ENCODE measurements at regions not wholly inside any gene's neighbourhood (a gene's known extent, or its start where the extent isn't known, plus 50 kb on each side); places are given as distances from the start of the nearest gene placed in this dataset.

DNA sequence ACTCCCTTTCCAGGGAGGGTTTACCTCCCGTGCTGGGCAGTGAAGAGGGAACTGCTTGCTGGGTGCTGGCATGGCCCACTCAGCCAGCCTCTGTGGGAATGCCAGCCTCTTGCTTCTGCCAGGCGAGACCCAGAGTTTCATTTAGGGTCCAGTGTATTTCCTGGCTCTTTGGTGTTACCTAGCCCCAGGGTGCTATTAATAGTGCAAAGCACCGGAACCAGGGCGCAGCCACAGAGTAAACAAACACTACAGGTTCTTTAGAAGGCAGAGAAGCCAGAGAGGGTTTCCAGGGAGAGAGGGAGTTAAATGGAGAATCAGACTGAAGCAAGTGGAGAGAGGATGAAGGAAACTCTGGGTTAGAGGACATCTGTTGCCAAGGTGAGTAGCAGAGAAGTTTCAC, 74.9 kb upstream of the SPATA13 start:
- DNase-seq: no peak

DNA sequence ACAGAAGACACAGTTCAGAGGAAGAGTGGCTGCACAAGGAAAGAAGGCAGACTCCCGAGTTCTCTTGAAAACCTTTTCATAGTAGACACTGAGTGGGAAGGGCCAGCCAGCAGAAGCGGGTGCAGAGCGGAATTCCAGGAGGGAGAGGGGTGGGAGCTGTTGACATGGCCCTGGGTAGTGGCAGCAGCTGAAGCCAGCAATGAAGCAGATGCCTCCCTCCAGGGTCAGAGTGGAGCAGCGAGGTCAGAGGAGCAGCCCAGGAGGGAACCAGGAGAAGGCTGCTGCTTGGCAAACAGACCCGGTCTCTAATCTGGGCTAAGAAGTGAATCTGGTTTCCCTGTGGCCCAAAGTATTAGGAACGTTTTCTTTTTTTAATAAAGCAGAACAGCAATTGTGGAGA, 73.9 kb upstream of the SPATA13 start:
- DNase-seq: no peak

DNA sequence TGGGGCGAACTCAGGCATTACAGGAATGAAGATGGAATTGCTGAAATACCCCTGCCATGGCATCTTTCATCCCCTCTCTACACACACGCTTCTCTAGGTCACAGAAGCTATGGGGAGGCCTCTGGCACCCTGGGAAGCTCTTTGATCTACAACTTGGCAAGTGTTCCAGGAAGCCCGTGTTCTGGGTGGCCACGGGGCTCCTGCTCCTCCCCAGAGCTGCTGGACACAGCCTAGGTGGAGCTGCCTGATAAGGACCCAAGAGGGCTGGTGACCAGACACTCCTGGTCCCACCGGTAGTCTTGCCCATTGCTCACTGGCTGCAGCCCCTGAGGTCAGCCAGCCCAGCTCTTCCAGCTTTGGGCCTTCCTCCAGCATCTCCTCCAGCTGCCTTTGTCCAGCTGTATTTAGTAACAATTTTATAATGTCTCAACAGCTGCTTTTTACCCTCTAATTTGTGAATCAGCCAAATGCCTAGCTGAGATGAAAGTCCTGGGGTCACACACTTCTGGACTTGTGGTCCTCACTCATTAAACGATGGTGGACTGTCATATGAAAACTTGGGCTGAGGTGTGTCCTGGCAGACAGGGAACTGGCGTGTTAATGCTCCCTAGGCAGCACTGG, 72.8 kb upstream of the SPATA13 start:
- DNase-seq: no peak

DNA sequence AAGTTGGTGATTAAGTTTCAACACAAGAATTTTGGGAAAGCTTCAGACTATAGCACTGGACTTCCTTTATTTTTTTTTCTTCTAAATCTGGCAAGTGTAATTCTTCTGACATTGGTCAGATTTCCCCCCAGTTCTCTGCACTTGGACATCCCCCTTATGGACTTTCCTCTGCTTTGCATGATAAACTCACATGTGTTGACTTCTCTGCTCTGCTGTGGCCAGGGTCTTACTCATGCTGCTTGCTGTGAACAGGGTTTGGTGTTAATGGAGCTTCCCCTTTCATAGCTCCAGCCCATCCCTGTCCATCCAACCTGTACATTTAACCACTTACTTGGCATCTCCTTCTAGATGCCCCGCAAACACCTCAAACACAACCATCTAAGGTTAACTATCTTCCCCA, 70.5 kb upstream of the SPATA13 start:
- DNase-seq: no peak

DNA sequence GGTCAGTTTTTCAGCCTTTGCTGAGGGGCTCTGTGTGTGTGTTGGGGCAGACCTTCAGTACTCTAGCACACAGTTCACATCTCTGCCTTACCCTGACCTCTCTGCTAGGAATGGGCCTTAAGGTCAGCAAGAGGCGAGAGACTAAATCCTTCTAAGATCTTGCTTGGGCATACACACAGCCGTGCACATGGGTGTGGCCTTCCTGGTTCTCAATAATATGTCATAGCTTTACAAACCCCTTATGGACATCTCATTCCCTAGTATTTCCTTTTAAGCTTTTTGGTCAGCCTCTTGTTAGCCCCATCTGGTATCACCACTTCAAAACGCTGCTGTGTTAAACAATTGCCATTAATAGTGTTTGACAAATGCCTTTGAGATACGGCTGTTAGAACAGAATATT, 69.4 kb upstream of the SPATA13 start:
- DNase-seq: no peak

DNA sequence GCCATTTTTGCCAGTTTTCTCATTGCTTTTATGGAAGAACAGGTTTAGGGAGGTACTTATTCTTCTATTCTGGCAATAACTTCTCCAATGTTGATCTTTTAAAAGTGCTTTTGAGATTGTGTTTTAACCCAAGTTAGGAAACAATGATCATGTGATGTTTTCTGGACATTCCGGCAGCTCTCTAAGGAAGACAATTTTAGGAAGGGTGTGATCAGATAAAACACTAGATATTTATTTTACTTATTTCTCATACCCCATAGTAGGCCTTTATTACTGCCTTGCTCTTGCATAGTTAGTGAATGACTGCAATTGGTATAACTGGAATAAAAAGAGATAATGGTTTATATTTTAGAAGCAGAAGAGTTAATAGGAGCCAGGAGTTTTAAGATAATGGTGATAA, 68.4 kb upstream of the SPATA13 start:
- DNase-seq: no peak

DNA sequence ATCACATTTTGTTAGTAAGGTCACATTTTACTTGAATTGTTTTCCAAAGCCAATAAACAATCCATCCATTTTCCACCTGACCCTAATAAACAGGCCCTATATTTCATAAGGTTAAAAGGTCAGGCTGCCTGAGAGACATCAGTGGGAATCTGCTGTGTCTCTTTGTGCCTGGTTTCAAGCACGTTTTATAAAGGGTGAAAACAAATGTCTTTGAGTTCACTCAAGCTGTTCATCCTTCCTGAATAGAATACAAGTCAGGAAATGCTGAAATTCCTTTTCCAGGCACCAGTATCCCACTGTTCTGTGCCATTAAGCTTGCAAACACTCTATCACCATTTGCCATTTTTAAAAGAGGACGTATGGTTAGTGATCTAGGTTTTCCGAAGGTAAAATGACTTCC, 67.5 kb upstream of the SPATA13 start:
- no peak for DNase-seq

DNA sequence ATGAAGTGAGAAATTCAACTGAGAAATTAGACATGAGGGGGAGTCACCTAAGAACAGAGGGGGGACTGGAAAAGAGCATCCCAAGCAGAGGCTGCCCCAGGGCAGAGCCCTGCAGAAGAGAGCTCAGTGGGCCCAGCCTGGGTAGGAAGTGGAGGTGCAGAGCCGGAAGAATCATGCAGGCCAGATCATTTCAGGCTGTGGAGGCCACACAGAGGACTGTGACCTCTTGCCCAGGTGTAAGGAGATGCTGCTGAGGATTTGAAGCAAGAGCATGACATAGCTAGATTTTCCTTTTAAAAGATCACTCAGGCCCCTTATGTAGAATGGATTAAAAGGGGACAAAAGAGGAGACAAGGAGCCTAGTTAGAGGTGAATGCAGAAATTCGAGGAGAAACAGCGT, 63.9 kb upstream of the SPATA13 start:
- no peak for DNase-seq

DNA sequence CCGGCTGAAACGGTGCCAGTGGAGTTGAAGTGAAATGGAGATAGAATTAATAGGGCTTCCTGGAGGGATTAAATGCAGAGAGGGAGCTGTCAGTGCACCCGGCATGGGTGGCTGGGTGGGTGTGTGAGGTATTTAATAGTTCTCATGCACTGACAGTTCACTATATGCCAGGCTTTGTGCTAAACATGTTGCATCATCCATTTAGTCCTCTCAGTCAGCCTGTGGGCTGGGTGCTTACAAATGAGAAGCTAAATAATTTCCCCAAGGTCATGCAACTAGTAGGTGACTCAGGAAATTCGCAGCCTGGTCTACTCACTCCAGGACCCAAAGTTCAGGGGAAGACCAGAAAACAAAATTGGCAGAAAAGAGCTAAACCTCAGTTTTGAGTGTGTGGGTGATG, 63.5 kb upstream of the SPATA13 start:
- no peak for DNase-seq

DNA sequence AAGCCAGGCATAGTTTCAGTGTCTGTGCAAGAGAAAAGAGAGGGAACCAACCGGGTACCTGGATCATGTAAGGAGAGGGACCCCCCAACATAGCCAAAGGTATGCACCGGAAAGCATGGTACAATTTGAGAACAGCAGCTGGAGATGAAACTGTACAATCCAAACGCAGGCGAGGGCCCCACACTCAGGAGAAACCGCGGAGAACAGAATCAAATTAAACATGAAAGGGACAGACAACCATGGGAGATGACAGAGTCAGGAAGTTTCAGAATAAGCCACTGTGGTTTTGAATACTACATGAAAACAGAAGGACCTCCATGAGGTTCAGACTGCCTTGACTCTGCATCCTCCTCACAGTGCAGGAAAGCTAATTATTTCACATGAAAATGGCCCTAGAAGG, 62.9 kb upstream of the SPATA13 start:
- no peak for DNase-seq

DNA sequence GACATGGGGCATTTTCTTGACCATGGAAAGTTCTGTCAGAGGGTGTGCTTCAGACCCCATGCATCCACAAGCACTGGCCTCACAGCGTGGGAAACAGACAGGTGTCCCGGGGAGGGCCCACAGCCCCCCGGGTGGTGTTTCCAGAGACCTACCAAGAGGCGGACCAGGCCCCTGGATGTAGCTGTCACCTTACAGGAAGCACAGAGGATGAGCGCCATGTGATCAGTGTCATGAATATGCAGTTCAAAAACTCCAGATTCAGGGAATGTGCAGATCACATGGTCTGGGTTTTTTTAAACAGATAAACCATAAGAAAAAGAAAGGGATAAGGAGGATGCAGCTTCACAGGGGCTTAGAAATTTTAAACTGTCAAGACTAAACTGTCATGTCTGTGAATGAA, 61.0 kb upstream of the SPATA13 start:
- DNase-seq: no peak

DNA sequence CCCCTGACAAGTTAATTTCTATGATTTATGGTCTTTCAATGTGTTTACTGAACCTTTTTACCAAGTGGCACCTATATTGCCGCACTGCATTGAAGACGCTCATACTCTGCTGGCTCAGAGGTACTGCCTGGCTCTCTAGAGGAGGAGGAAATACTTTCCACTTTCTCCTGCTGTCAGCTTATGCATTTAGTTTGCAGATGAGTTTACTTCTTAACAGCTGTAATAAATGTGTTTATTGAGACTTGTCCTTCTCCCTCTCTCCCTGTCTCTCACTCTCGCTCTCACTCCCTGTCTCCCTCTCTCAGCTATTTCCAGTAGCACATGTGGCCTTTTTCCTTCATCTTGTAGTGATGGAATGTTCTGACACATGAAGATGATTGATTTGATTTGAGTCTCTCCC, 60.3 kb upstream of the SPATA13 start:
- no peak for DNase-seq

DNA sequence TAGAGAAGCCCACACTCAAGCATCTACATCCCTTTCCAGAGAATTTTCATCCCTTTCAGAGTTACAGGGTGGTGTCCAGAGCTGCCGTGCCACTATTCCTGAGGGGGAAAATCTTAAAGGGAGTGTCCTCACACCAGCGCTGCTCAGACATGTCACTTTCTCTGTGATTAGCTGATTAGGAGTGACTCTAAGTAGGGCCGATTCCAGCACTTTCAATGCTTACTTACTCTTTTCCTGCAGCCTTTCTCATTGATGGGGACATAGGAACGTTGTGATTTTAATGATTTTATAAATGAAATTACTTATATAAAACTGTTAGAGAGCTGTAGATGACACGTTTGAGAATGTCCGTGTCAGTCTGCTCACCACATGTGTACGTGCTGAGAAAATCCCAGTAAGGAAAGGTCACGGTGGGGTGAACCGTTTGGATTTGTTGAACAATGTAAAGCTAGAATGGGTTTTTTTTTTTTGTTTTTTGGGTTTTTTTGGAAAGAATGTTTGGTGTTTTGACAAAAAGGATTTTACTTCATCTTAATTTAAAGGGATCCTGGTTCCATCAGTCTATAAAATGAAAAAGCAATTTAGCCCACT, 56.6 kb upstream of the SPATA13 start:
- no peak for DNase-seq

DNA sequence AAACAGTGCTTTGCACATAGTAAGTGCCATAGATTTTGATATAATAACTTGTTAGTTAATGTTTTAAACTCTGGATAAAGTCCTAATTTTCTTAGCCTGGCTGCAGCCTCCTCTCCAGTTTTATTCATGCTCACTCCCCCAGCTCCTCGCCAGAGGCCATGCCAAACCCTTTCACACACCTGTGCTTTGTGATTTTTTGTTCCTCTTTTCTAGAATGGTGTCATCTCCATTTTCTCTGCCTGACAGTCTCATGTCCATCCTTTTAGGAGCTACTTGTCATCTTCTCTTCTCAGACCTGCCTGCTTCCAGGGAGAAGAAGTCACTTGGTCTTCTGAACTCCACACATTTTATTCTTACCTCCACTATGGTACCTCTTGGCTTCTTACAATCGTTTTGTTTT, 55.8 kb upstream of the SPATA13 start:
- DNase-seq: no peak

DNA sequence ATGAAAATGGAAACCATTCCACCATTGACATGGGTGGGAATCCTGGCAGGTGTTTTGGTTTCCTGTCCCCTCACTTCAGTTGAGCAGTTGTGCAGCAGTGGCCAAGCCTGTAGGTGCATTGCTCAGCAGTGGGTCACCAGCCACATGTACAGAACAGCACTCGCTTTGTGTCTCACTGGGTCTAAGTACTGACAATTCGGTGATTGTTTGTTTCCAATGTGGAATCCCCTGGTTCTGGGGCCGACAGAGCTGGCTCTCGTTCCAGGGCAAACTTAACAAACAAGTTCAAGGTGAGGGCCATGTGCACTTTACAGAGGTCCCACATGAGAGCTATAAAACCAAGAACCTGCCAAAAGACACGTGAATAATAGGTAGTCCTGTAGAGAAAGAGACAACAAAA, 54.1 kb upstream of the SPATA13 start:
- DNase-seq: no peak

DNA sequence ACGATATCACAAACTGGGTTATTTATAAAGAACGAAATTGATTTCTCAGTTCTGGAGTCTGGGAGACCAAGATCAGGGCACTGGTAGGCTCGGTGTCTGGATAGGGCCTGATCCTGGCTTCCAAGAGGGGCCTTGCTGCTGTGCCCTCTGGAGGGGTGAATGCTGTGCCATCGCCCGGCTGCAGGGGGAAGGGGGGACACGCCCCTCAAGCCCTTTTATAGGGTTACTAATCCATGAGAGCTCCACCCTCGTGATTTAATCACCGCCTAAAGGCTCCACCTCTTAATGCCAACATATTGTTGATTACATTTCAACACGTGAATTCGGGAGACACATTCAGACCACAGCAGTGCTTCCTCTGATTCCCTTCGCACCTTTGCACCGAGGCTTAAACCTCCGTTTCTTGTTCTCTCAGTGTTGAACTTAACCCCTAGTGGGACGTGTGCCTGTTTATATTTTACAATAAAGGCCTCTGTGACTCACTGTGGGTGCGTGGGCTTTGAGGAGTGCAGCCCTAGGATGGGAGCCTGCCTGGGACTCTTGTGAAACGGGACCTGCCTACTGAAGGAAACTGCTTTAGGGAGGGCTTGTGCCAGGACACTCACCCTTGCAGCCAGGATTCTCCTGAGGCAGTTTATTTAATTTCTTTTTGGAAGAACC, 52.4 kb upstream of the SPATA13 start:
- DNase-seq: no peak

DNA sequence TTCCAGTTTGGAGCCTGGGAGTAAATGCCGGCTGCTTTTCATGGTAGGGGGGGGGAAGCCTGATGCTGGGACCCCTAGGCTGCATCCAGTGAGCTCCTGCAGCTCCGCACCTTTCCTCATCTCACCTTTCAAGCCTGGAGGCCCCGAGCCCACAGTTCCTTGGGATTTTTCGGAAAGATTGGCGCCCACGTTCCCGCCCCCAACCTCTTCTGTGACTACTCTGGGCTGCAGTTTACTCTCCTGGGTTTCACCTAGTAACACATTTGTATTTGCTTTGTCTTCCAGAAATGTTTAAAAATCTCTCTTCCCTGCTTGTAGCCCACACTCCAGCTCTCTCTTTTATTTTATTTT, 51.9 kb upstream of the SPATA13 start:
- DNase-seq: no peak

DNA sequence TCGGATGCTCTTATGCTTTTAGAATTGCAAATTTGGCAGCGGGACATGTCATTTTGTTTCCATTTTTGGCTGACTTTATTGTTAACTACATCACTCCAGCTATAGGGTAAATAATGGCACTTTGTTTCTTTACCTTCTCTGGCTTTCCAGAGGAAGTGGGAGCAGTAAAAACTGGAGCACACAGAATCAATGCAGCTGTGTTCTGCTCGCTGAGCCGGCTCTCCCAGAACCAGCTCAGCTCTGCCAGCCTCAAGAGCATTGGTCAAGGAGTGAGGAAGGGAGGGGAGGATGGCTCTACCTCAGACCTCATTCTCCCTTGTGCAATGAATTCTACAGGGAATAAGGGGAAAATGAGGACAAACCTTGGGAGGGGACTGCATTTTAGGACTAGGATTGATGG, 50.5 kb upstream of the SPATA13 start:
- no peak for DNase-seq
